Dermis microvascular lymphatic vessel endothelial cell (primary cell): ENCODE measurements at regions not wholly inside any gene's neighbourhood (a gene's known extent, or its start where the extent isn't known, plus 50 kb on each side); places are given as distances from the start of the nearest gene placed in this dataset.
"Not testable (repeated sequence)": the region's sequence is repeated elsewhere in the genome, so short reads cannot be mapped to it uniquely, and the experiment has no call there.

Experiments used
- DNase-seq, 2 donors: peaks; one replicate each; pipeline versions ENCODE4 v3.0.0 to v3.0.0-alpha.2; 2010; ENCODE audit warnings: low read depth in 2 of 2

- DNase-seq = no peak
These were observed 68.2 kb downstream of the LHX9 start for GRCh38 chr1:197985351-197985750.

DNA sequence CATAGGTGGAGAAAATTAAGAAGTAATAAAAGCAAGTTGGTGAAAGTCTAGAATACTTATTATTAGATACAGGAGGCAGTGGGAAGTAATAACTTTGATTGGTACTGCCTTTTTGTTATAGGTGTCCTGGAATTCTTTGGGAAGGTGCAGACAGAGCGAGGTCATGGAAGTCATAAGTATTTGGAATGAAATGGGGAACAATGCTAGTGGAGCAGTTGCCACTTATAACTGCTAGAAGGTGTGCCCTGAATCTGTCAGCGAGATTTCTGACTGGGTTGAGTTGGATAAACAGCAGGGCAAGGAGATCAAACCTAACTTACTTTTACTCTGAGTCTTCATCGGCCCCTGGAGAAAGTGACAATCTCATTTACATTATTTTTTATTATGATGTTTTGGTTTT, 69.6 kb downstream of the LHX9 start:
- DNase-seq = no peak

- no peak for DNase-seq
These were observed 70.1 kb downstream of the LHX9 start for GRCh38 chr1:197987294-197987693.

DNA sequence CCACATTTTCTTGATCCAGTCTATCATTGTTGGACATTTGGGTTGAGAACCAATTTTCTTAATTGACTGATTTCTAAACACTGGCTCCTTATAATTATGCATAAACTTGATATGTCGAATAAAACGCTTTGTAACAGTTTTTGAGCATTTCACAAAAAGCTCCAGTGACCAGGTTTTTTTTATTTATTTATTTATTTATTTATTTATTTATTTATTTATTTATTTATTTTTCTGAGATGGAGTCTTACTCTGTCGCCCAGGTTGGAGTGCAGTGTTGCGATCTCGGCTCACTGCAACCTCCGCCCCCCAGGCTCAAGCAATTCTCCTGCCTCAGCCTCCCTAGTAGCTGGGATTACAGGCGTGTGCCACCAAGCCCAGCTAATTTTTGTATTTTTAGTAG, 71.4 kb downstream of the LHX9 start:
- DNase-seq = not testable (repeated sequence)

DNA sequence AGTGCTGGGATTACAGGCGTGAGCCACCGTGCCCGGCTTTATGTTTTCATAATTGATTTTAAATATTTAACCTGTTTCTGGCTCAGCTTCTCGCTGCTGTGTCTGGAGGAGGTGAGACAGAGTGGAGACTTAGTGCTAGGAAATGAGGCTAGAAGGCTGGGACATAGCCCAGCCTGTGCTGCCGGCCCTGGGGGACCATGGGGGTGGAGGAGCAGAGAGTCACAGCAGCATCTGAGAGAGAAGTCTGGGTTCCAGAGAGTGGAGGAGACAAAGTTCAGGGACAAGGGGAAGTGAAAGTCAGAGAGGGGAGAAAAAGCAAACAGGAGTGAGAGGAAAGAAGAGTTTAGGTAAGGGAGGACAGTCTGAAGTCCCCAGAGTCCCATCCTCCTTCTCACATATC, 71.9 kb downstream of the LHX9 start:
- no peak for DNase-seq

- DNase-seq = no peak
These were observed 74.4 kb downstream of the LHX9 start for GRCh38 chr1:197991594-197991993.

GRCh38 chr1:197994907-197995407, 77.8 kb downstream of the LHX9 start:
- DNase-seq = no peak

DNA sequence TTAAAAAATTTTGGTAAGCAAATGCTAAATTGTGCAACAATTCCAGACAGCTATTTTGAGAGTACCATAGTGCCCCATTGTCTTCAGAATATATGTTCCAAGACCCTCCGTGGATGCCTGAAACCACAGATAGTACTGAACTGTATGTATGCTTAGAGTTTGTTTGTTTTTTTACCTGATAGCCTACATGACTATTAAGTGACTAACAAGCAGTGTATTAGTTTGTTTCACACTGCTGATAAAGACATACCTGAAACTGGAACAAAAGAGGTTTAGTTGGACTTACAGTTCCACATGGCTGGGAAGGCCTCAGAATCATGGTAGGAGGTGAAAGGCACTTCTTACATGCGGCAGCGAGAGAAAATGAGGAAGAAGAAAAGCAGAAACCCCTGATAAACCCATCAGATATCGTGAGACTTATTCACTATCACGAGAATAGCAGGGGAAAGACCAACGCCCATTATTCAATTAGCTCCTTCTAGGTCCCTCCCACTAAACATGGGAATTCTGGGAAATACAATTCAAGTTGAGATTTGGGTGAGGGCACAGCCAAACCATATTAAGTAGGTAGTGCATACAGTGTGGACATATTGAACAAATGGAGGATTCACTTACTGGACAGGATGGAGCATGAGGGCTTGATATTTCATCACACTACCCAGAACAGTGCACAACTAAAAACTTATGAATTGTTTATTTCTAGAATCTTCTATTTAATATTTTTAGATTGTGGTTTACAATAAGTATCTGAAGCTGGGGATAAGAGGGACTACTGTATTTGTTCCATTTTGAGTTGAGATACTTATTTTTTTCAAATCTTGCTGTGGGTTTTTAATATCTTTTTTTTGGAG, 78.5 kb downstream of the LHX9 start:
- DNase-seq = no peak

DNA sequence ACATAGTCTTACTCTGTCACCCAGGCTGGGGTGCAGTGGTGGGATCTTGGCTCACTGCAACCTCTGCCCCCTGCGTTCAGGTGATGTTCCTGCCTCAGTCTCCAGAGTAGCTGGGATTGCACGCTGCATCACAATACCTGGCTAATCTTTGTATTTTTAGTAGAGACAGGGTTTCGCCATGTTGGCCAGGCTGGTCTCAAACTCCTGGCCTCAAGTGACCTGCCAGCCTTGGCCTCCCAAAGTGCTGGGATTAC, 79.0 kb downstream of the LHX9 start:
- DNase-seq = not testable (repeated sequence)

- DNase-seq = no peak
These were observed 80.9 kb downstream of the LHX9 start for GRCh38 chr1:197998110-197998509.

- DNase-seq = no peak
These were observed 84.7 kb downstream of the LHX9 start for GRCh38 chr1:198001776-198002408.

DNA sequence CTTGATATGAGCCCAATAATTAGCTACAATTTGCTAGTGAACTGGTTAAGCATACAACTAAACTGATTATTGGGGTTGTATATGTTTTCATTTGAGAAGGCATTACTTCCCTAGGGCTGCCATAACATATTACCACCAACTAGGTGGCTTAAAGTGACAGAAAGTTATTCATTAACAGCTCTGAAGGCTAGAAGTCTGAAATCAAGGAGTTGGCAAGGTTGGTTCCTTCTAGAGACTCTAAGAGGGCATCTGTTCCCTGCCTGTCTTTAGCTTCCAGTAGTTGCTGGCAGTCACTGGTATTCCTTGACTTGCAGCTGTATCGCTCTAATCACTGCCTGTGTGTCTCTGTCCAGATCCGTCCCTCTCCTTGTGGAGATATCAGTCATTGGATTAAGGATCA, 86.3 kb downstream of the LHX9 start:
- DNase-seq = no peak

DNA sequence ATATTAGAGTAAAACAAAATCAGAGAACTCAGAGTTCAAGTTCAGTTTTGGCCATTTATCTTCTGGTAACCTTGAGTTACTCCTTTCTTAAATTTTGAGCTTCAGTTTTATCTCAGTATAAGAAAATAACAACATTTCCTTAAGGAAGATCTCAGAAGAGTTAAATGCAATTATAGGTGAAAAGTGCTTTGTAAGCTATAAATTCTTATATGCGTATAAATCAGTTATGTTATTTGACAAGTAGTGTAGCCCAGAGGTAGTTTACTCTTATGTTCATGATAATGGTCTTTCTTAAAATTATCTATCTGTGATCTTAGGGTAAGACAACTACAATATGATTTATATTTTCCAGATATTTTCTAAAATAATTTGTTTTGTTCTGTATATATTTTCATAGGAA, 89.8 kb downstream of the LHX9 start:
- DNase-seq = no peak

DNA sequence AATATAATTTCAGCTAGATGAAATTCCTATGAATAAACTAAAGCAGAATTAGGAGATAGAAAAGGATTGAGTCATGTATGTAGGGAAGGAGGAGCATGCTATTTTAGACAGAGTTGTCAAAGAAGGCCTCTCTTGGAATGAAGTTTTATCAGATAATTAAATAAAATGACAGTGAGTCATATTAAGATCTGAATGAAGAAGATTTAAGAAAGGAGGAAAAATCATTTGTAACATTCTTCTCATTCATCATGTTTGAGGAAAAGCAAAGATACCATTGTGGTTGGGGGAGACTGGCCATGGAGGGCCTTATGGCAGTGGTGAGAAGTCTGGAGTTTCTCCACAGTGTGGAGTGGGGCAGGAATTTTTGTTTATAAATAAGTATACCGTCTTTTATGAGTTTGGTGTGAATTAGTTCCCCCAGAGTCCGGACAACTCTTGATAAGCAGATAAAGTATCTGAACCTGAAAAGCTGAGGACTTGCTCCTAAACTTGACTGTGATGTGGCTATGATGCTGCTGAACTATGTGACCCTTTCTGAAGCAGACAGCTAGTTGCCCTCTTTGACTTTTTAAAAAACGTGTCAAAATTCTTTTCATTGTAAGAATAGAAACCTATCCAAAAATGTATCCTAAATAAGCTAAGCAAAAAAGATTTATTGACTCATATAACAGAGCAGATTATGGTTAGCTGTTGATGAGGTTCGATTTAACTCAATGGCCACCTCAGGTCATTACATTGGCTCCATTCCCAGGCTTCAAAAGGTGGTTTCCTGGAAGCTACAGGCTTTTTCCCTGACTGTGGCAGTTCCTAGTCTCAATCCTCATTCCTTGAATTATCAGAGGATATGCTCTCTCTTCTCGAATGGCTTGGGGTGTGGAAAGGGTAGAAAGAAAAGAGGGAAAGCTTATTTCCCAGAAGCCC, 90.8 kb downstream of the LHX9 start:
- no peak for DNase-seq

DNA sequence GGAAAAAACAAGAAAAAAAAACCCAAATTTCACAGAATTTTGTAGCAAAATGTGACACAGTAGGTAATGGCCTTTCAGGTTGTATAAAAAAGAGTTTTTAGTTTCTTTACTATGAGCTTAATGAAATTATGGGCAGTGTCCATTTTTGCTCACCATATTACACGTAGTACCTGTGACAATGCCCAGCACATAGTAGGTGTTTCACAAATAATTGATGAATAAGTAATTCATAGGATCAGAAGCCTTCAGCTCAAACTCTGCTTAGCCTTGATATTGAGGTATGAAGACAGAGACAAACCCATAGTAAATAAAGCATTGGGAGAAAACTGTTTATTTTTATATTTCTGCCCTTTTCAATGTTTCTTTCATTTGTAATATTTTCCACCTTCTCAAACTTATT, 97.2 kb downstream of the LHX9 start:
- no peak for DNase-seq

- no peak for DNase-seq
These were observed 98.1 kb downstream of the LHX9 start for GRCh38 chr1:198015309-198015708.

GRCh38 chr1:198018529-198018928, 101.4 kb downstream of the LHX9 start:
- peak in 1 of 2 donors; percentile 5 for DNase-seq

- DNase-seq = no peak
These were observed 102.0 kb downstream of the LHX9 start for GRCh38 chr1:198019126-198019525.

GRCh38 chr1:198024336-198024735, 107.2 kb downstream of the LHX9 start:
- no peak for DNase-seq

DNA sequence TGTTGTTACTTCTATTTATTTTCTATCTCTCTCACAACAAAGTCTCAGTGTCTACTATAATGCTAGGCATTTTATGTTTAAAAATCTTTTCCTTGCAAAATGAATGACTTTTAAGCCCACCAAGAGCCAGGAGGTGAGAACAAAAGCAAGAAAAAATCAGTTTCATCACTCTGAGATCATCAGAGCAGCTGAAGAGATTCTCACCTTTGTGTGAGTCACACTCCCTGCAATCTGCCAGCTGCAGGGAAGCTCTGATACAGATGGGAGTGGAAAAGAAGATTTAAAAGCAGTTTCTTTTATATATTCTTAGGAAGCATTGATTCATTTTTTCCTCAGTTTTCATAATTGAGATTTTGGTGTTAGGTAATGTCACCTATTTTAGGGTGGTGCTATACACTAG, 107.6 kb downstream of the LHX9 start:
- no peak for DNase-seq

DNA sequence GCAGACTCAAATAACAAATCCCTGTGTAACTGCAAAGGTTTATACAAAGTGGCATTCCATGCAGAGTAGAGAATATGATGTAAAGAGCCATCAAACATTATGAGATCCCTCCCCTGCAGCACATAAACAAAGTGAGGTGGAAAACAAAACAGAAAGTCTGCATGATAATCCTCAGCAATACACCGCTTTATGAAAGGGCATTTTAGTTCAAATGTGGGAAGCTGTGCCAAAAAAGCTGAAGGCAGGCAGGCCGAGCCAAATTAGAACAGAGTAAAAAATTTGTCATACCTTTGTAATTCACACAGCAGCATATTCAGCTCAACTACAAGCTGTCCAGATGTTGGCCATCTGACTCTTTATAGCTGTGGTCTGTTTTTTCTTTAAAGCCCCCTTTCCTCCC, 113.5 kb downstream of the LHX9 start:
- DNase-seq = no peak

GRCh38 chr1:198031086-198031485, 113.9 kb downstream of the LHX9 start:
- DNase-seq = no peak
